Mesendoderm (in vitro differentiated cells): ENCODE measurements at regions not wholly inside any gene's neighbourhood (a gene's known extent, or its start where the extent isn't known, plus 50 kb on each side); places are given as distances from the start of the nearest gene placed in this dataset.

Experiments used
- DNase-seq: peaks from one replicate; pipeline ENCODE4 v3.0.0; 2013
- H2AK5ac ChIP-seq: 2 replicates; pipeline ENCODE4 v1.6.1; 2013; ENCODE audit warnings: low read length, inconsistent platforms
- H2BK120ac ChIP-seq: 2 replicates; pipeline ENCODE4 v1.6.1; 2013; ENCODE audit warnings: low read depth, mild to moderate bottlenecking, low read length, moderate library complexity, mixed read lengths
- H2BK15ac ChIP-seq: replicated peaks from 2 replicates; pipeline ENCODE4 v1.6.1; 2013; ENCODE audit warnings: low read depth, mild to moderate bottlenecking, moderate library complexity
- H2BK5ac ChIP-seq: 2 replicates; pipeline ENCODE4 v1.6.1; 2013; ENCODE audit warnings: low read length, inconsistent platforms
- H3K18ac ChIP-seq: 2 replicates; pipeline ENCODE4 v1.6.1; 2013; ENCODE audit warnings: mild to moderate bottlenecking, low read length, mixed read lengths
- H3K23ac ChIP-seq: one replicate; pipeline ENCODE4 v1.6.1; 2013; ENCODE audit warnings: low read length
- H3K27ac ChIP-seq: 2 replicates; pipeline ENCODE4 v1.5.1; 2013; ENCODE audit warnings: low read depth, mild to moderate bottlenecking, inconsistent platforms, low read length, moderate library complexity
- H3K27me3 ChIP-seq: 2 replicates; pipeline ENCODE4 v1.6.1; 2013; ENCODE audit warnings: low read length, control low read depth, mild to moderate bottlenecking, inconsistent platforms; ENCODE audit not compliant: insufficient read depth, poor library complexity
- H3K36me3 ChIP-seq: 2 replicates; pipeline ENCODE4 v1.6.1; 2013; ENCODE audit warnings: low read length, inconsistent platforms; ENCODE audit not compliant: control insufficient read depth, insufficient read depth
- H3K4ac ChIP-seq: one replicate; pipeline ENCODE4 v1.6.1; 2013; ENCODE audit warnings: low read depth, mild to moderate bottlenecking, low read length, moderate library complexity
- H3K4me1 ChIP-seq: 2 replicates; pipeline ENCODE4 v1.6.1; 2013; ENCODE audit warnings: low read depth, low read length, inconsistent platforms; ENCODE audit not compliant: control insufficient read depth
- H3K4me2 ChIP-seq: 2 replicates; pipeline ENCODE4 v1.6.1; 2013; ENCODE audit warnings: low read length
- H3K4me3 ChIP-seq: 2 replicates; pipeline ENCODE4 v1.5.1; 2013; ENCODE audit warnings: mild to moderate bottlenecking, low read length
- H3K56ac ChIP-seq: one replicate; pipeline ENCODE4 v1.6.1; 2013; ENCODE audit warnings: low read length
- H3K79me1 ChIP-seq: 2 replicates; pipeline ENCODE4 v1.6.1; 2013; ENCODE audit warnings: low read length, inconsistent platforms
- H3K79me2 ChIP-seq: 2 replicates; pipeline ENCODE4 v1.6.1; 2013; ENCODE audit warnings: mild to moderate bottlenecking, low read length; ENCODE audit not compliant: control insufficient read depth, insufficient read depth
- H3K9ac ChIP-seq: 2 replicates; pipeline ENCODE4 v1.6.1; 2013; ENCODE audit warnings: low read length, inconsistent platforms
- H4K5ac ChIP-seq: one replicate; pipeline ENCODE4 v1.6.1; 2013; ENCODE audit warnings: low read length
- H4K8ac ChIP-seq: one replicate; pipeline ENCODE4 v1.6.1; 2013; ENCODE audit warnings: low read depth, mild to moderate bottlenecking, control low read depth, low read length, moderate library complexity
- WGBS: extraction: QIAGEN DNeasy Blood & Tissue Kit; methylation state at CpG from one replicate; pipeline ENCODE4 v1.1.7; 2013; ENCODE audit warnings: low lambda C conversion rate, missing lambda C conversion rate; ENCODE audit not compliant: insufficient coverage; ENCODE audit errors: extremely low coverage; 5-methylcytosine and 5-hydroxymethylcytosine counted together

- no peaks in the 10 kb centered on the region for H3K36me3 ChIP-seq
- no peak overlapping the region for H4K5ac ChIP-seq
- no peak overlapping the region for H3K9ac ChIP-seq
- no peak overlapping the region for H3K4me2 ChIP-seq
- H2AK5ac ChIP-seq: no peak overlapping the region
- H2BK120ac ChIP-seq: no peak overlapping the region
- no peaks in the 10 kb centered on the region for H3K79me1 ChIP-seq
- no peak overlapping the region for H4K8ac ChIP-seq
- no peak overlapping the region for H2BK5ac ChIP-seq
- no peak overlapping the region for H3K4ac ChIP-seq
- H3K27me3 ChIP-seq: no peaks in the 10 kb centered on the region
- no peak overlapping the region for H3K23ac ChIP-seq
- no peak overlapping the region for H3K4me3 ChIP-seq
- H2BK15ac ChIP-seq: no peak overlapping the region
- H3K56ac ChIP-seq: no peak overlapping the region
- no peaks in the 10 kb centered on the region for H3K4me1 ChIP-seq
- H3K18ac ChIP-seq: no peak overlapping the region
- H3K79me2 ChIP-seq: no peaks in the 10 kb centered on the region
- DNase-seq: no peak
- no CpG with 5 or more reads among the region's 2 CpGs for WGBS
- H3K27ac ChIP-seq: no peak overlapping the region
Measured at GRCh38 chr9:99383536-99383935, 161.5 kb downstream of the SEC61B start.

- Histone ChIP-seq H2BK5ac (no peak overlapping the region), H4K8ac (no peak overlapping the region), H3K56ac (no peak overlapping the region), H3K4me2 (no peak overlapping the region), H3K4me3 (no peak overlapping the region), H3K18ac (no peak overlapping the region), H3K4ac (no peak overlapping the region), H3K9ac (no peak overlapping the region), H3K23ac (no peak overlapping the region), H2BK120ac (no peak overlapping the region), H3K4me1 (no peaks in the 10 kb centered on the region), H2AK5ac (no peak overlapping the region), H2BK15ac (no peak overlapping the region), H4K5ac (no peak overlapping the region), H3K27me3 (no peaks in the 10 kb centered on the region), H3K79me1 (no peaks in the 10 kb centered on the region), H3K36me3 (no peaks in the 10 kb centered on the region), H3K79me2 (no peaks in the 10 kb centered on the region), H3K27ac (no peak overlapping the region)
- peak; percentile 60 for DNase-seq
- WGBS: no CpG with 5 or more reads among the region's 4 CpGs
Measured at GRCh38 chr9:99385215-99385614, 163.1 kb downstream of the SEC61B start.

- DNase-seq: no peak
- Histone ChIP-seq H2BK5ac (no peak overlapping the region), H3K4me2 (no peak overlapping the region), H3K9ac (no peak overlapping the region), H3K36me3 (no peaks in the 10 kb centered on the region), H3K27ac (no peak overlapping the region), H3K56ac (no peak overlapping the region), H4K5ac (no peak overlapping the region), H3K4me1 (no peaks in the 10 kb centered on the region), H3K18ac (no peak overlapping the region), H3K79me1 (no peaks in the 10 kb centered on the region), H2BK120ac (no peak overlapping the region), H3K23ac (no peak overlapping the region), H3K27me3 (no peaks in the 10 kb centered on the region), H3K4ac (no peak overlapping the region), H4K8ac (no peak overlapping the region), H3K4me3 (no peak overlapping the region), H2AK5ac (no peak overlapping the region), H3K79me2 (no peaks in the 10 kb centered on the region), H2BK15ac (no peak overlapping the region)
- WGBS: no CpG with 5 or more reads among the region's 5 CpGs
Measured at GRCh38 chr9:99385814-99386279, 163.8 kb downstream of the SEC61B start.

- Histone ChIP-seq H4K8ac (no peak overlapping the region), H3K4ac (no peak overlapping the region), H3K56ac (no peak overlapping the region), H3K27ac (no peak overlapping the region), H3K18ac (no peak overlapping the region), H3K4me1 (no peaks in the 10 kb centered on the region), H3K79me2 (no peaks in the 10 kb centered on the region), H2BK15ac (no peak overlapping the region), H3K79me1 (no peaks in the 10 kb centered on the region), H4K5ac (no peak overlapping the region), H3K36me3 (no peaks in the 10 kb centered on the region), H3K4me3 (no peak overlapping the region), H3K23ac (no peak overlapping the region), H2BK120ac (no peak overlapping the region), H2BK5ac (no peak overlapping the region), H3K4me2 (no peak overlapping the region), H3K9ac (no peak overlapping the region), H2AK5ac (no peak overlapping the region), H3K27me3 (no peaks in the 10 kb centered on the region)
- no CpG with 5 or more reads among the region's 2 CpGs for WGBS
- no peak for DNase-seq
Measured at GRCh38 chr9:99387431-99387830, 165.3 kb downstream of the SEC61B start.

- Histone ChIP-seq H3K4me3 (no peak overlapping the region), H3K79me1 (no peaks in the 10 kb centered on the region), H2BK5ac (no peak overlapping the region), H3K27ac (no peak overlapping the region), H3K18ac (no peak overlapping the region), H3K27me3 (no peaks in the 10 kb centered on the region), H2AK5ac (no peak overlapping the region), H3K4me1 (no peaks in the 10 kb centered on the region), H4K8ac (no peak overlapping the region), H2BK15ac (no peak overlapping the region), H3K56ac (no peak overlapping the region), H3K4ac (no peak overlapping the region), H2BK120ac (no peak overlapping the region), H4K5ac (no peak overlapping the region), H3K23ac (no peak overlapping the region), H3K36me3 (no peaks in the 10 kb centered on the region), H3K4me2 (no peak overlapping the region), H3K79me2 (no peaks in the 10 kb centered on the region), H3K9ac (no peak overlapping the region)
- no peak for DNase-seq
- WGBS: no CpG with 5 or more reads among the region's 10 CpGs
Measured at GRCh38 chr9:99389087-99390033, 167.3 kb downstream of the SEC61B start.
